SU-DHL-6 (cell line): ENCODE measurements at regions not wholly inside any gene's neighbourhood (a gene's known extent, or its start where the extent isn't known, plus 50 kb on each side); places are given as distances from the start of the nearest gene placed in this dataset.

ENCODE experiments used
- CTCF ChIP-seq: fragments of 200-600 bp; sonication (generic); IDR thresholded peaks from one replicate; pipeline ENCODE4 v1.5.1; 2017; ENCODE audit warnings: antibody characterized with exemption, mild to moderate bottlenecking, low read length, moderate library complexity; ENCODE audit not compliant: insufficient read depth, poor library complexity, severe bottlenecking
- EZH2phosphoT487 ChIP-seq: fragments of 200-600 bp; sonication (generic), shearing (Covaris generic); conservative IDR thresholded peaks from 2 replicates; pipeline ENCODE4 v1.6.1; 2018; ENCODE audit warnings: mild to moderate bottlenecking, antibody characterized with exemption, low read length, moderate library complexity, mixed read lengths

- no peak for TF ChIP-seq CTCF
- no peak for TF ChIP-seq EZH2phosphoT487
Observed at GRCh38 chr6:84459401-84459800, 232.0 kb upstream of the CEP162 start.
